ENCODE measurements at regions not wholly inside any gene's neighbourhood (a gene's known extent, or its start where the extent isn't known, plus 50 kb on each side); places are given as distances from the start of the nearest gene placed in this dataset.
"Not testable (repeated sequence)": the region's sequence is repeated elsewhere in the genome, so short reads cannot be mapped to it uniquely, and the experiment has no call there.

- DNase-seq, result no peak
Measured at GRCh38 chr13:112174476-112175110, 107.6 kb downstream of the SOX1 start.

GRCh38 chr13:112175162-112176075 is 108.5 kb downstream of the SOX1 start:
- DNase-seq, result no peak

GRCh38 chr13:112176141-112177119 is 109.5 kb downstream of the SOX1 start:
- DNase-seq, result not testable (repeated sequence)

GRCh38 chr13:112177450-112178288 is 110.7 kb downstream of the SOX1 start:
- DNase-seq, result peak; percentile 67

GRCh38 chr13:112178769-112179168 is 111.8 kb downstream of the SOX1 start:
- no peak for DNase-seq

- DNase-seq, result no peak
Measured at GRCh38 chr13:112179421-112179820, 112.5 kb downstream of the SOX1 start.

- no peak for DNase-seq
Measured at GRCh38 chr13:112179995-112180394, 113.0 kb downstream of the SOX1 start.

GRCh38 chr13:112181336-112182067 is 114.6 kb downstream of the SOX1 start:
- DNase-seq, result no peak

GRCh38 chr13:112182251-112182650 is 115.3 kb downstream of the SOX1 start:
- no peak for DNase-seq

- no peak for DNase-seq
Measured at GRCh38 chr13:112182846-112183531, 116.0 kb downstream of the SOX1 start.

- no peak for DNase-seq
Measured at GRCh38 chr13:112183532-112184090, 116.7 kb downstream of the SOX1 start.

- no peak for DNase-seq
Measured at GRCh38 chr13:112184261-112184660, 117.3 kb downstream of the SOX1 start.

GRCh38 chr13:112184851-112185371 is 118.0 kb downstream of the SOX1 start:
- no peak for DNase-seq

- DNase-seq, result no peak
Measured at GRCh38 chr13:112185466-112185865, 118.5 kb downstream of the SOX1 start.

- no peak for DNase-seq
Measured at GRCh38 chr13:112186091-112186490, 119.1 kb downstream of the SOX1 start.

GRCh38 chr13:112187527-112188297 is 120.8 kb downstream of the SOX1 start:
- DNase-seq, result no peak

GRCh38 chr13:112188298-112188610 is 121.3 kb downstream of the SOX1 start:
- DNase-seq, result no peak

GRCh38 chr13:112193463-112194166 is 126.7 kb downstream of the SOX1 start:
- DNase-seq, result no peak

All from renal pelvis (tissue), 1 donor.